Loucy (cell line): ENCODE measurements at regions not wholly inside any gene's neighbourhood (a gene's known extent, or its start where the extent isn't known, plus 50 kb on each side); places are given as distances from the start of the nearest gene placed in this dataset.

Experiments
- H2AFZ ChIP-seq: fragments of 200-600 bp; sonication (generic); 2 replicates; pipeline ENCODE4 v1.6.0; 2016; ENCODE audit warnings: antibody characterized with exemption, mild to moderate bottlenecking, low read length, moderate library complexity
- H3F3A ChIP-seq: fragments of 200-600 bp; 2 replicates; pipeline ENCODE4 v1.6.0; 2016; ENCODE audit warnings: antibody characterized with exemption, low read depth, mild to moderate bottlenecking
- H3K27me3 ChIP-seq: fragments of 200-600 bp; sonication (generic); 2 replicates; pipeline ENCODE4 v1.6.1; 2014; ENCODE audit warnings: low read length, mild to moderate bottlenecking; ENCODE audit not compliant: insufficient read depth, poor library complexity, severe bottlenecking
- H3K36me3 ChIP-seq: fragments of 200-600 bp; sonication (generic); 2 replicates; pipeline ENCODE4 v1.6.1; 2016; ENCODE audit warnings: low read length; ENCODE audit not compliant: insufficient read depth
- H3K4me1 ChIP-seq: fragments of 200-600 bp; sonication (generic); 2 replicates; pipeline ENCODE4 v1.5.1; 2014; ENCODE audit warnings: low read length, mild to moderate bottlenecking; ENCODE audit not compliant: insufficient read depth, poor library complexity, severe bottlenecking
- H3K4me2 ChIP-seq: fragments of 200-600 bp; sonication (generic); 2 replicates; pipeline ENCODE4 v1.6.0; 2014; ENCODE audit warnings: antibody characterized with exemption, low read length, low read depth, mild to moderate bottlenecking; ENCODE audit not compliant: poor library complexity, severe bottlenecking
- H3K4me3 ChIP-seq: fragments of 200-600 bp; sonication (generic); 2 replicates; pipeline ENCODE4 v1.5.1; 2014; ENCODE audit warnings: low read length, mild to moderate bottlenecking, mixed read lengths; ENCODE audit not compliant: poor library complexity, severe bottlenecking
- H3K79me2 ChIP-seq: fragments of 200-600 bp; sonication (generic); 2 replicates; pipeline ENCODE4 v1.6.1; 2014; ENCODE audit warnings: low read length; ENCODE audit not compliant: insufficient read depth
- H3K9ac ChIP-seq: fragments of 200-600 bp; sonication (generic); 2 replicates; pipeline ENCODE4 v1.6.0; 2014; ENCODE audit warnings: mild to moderate bottlenecking, low read depth, low read length, moderate library complexity; ENCODE audit not compliant: poor library complexity, severe bottlenecking
- H3K9me2 ChIP-seq: fragments of 200-600 bp; sonication (generic); replicated peaks from 2 replicates; pipeline ENCODE4 v1.6.1; 2016; ENCODE audit warnings: low read depth, low read length, mixed read lengths
- H3K9me3 ChIP-seq: fragments of 200-600 bp; sonication (generic); 2 replicates; pipeline ENCODE4 v1.6.1; 2014; ENCODE audit warnings: mild to moderate bottlenecking, antibody characterized with exemption, low read length, low read depth; ENCODE audit not compliant: insufficient read depth
- H4K20me1 ChIP-seq: fragments of 200-600 bp; sonication (generic); 2 replicates; pipeline ENCODE4 v1.6.0; 2014; ENCODE audit warnings: antibody characterized with exemption, low read length, mild to moderate bottlenecking; ENCODE audit not compliant: insufficient read depth, poor library complexity, severe bottlenecking
- EZH2phosphoT487 ChIP-seq: fragments of 200-600 bp; IDR thresholded peaks from 2 replicates; pipeline ENCODE4 v1.6.1; 2018; ENCODE audit warnings: antibody characterized with exemption, mild to moderate bottlenecking, moderate library complexity, borderline replicate concordance
- TF ChIP-seq, protein P1 (sequence below): fragments of 200-600 bp; sonication (generic); conservative IDR thresholded peaks from 2 replicates; pipeline ENCODE4 v1.5.1; 2014; ENCODE audit warnings: mild to moderate bottlenecking, antibody characterized with exemption, low read length

DNA sequence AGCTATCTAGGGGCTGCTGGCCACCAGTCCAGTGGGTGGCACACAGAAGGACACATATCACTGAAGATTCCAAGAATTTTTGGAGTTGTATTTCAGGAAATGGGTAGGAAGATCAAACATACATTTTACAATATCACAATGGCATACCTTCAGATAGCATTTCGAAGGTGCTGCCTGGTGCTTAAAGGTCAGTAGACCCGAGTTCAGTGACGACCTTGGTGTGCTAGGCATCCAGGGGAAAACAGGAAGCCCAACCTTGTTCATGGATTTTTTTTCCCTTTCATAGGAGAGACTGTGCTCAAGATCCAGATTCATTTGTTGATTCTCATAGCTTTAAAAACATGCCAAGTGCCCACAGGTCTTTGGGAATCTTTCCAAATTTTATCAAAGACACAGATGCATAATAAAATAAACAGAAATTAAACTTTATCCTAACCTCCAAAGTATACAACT lies 51.0 kb upstream of the RCBTB2 start:
- H3K4me2 ChIP-seq, result no peak overlapping the region
- no peaks in the 10 kb centered on the region for H3K27me3 ChIP-seq
- no peak overlapping the region for H3K9ac ChIP-seq
- no peaks in the 10 kb centered on the region for H4K20me1 ChIP-seq
- H2AFZ ChIP-seq, result no peak overlapping the region
- H3K79me2 ChIP-seq, result no peaks in the 10 kb centered on the region
- H3K36me3 ChIP-seq, result no peaks in the 10 kb centered on the region
- H3K9me2 ChIP-seq, result no peaks in the 10 kb centered on the region
- H3K9me3 ChIP-seq, result no peaks in the 10 kb centered on the region
- H3K4me3 ChIP-seq, result no peak overlapping the region
- H3F3A ChIP-seq, result no peaks in the 10 kb centered on the region
- TF ChIP-seq, protein P1, sequence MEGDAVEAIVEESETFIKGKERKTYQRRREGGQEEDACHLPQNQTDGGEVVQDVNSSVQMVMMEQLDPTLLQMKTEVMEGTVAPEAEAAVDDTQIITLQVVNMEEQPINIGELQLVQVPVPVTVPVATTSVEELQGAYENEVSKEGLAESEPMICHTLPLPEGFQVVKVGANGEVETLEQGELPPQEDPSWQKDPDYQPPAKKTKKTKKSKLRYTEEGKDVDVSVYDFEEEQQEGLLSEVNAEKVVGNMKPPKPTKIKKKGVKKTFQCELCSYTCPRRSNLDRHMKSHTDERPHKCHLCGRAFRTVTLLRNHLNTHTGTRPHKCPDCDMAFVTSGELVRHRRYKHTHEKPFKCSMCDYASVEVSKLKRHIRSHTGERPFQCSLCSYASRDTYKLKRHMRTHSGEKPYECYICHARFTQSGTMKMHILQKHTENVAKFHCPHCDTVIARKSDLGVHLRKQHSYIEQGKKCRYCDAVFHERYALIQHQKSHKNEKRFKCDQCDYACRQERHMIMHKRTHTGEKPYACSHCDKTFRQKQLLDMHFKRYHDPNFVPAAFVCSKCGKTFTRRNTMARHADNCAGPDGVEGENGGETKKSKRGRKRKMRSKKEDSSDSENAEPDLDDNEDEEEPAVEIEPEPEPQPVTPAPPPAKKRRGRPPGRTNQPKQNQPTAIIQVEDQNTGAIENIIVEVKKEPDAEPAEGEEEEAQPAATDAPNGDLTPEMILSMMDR, result no peak
- TF ChIP-seq EZH2phosphoT487, result no peak
- H3K4me1 ChIP-seq, result peaks cover 35% of the 10 kb centered on the region

DNA sequence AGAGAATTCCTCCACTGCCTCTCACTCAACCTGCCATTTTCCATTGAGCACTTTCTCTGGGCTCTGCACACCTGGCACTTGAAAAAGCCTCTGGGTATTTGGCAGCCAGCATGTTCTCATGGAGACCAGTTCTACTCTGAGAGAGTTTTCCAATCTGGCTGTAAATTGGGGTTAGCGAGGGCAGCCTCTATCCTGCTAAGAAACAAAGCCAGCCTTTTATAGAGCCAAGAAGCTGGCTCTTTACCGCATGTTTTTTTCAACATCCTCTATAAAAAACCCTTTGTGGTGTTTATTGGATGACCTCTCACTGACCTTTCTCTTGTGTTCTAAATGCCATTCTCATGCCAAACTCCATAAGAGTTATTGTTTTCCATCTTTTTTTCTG lies 52.6 kb upstream of the RCBTB2 start:
- peak overlapping the region; percentile 27 for H3K4me2 ChIP-seq
- no peaks in the 10 kb centered on the region for H3F3A ChIP-seq
- H3K9me2 ChIP-seq, result no peaks in the 10 kb centered on the region
- no peaks in the 10 kb centered on the region for H3K27me3 ChIP-seq
- TF ChIP-seq, protein P1, result no peak
- no peak for TF ChIP-seq EZH2phosphoT487
- H3K4me1 ChIP-seq, result peaks cover 33% of the 10 kb centered on the region
- H3K36me3 ChIP-seq, result no peaks in the 10 kb centered on the region
- no peaks in the 10 kb centered on the region for H3K79me2 ChIP-seq
- H3K9me3 ChIP-seq, result no peaks in the 10 kb centered on the region
- no peak overlapping the region for H3K4me3 ChIP-seq
- H3K9ac ChIP-seq, result no peak overlapping the region
- H2AFZ ChIP-seq, result no peak overlapping the region
- no peaks in the 10 kb centered on the region for H4K20me1 ChIP-seq

DNA sequence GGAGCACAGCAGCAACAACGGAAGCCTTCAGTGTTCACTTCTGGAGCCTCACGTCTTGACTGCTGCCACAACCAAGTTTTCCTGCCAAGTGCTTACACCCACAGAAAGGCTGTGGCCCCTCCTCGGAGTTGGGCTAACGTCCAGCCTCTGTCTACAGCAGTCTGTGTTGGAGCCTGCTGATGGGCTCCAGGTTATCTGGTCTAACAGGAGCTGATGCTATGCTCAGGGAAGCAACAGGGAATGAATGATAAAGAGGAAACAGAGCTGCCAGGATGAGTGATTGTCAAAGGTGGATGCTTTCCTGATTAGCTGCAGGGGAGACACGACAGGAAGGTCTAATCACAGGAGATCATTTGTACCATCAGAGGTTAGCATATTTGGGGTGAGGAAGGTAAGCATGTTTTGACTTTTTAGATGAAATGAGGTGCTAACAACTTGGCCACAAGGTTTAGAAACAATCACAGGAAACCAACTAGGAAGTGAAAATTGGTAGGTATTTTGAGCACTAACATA lies 53.8 kb upstream of the RCBTB2 start:
- Histone ChIP-seq H3K9me3 (no peaks in the 10 kb centered on the region), H3K27me3 (no peaks in the 10 kb centered on the region), H3K9ac (no peak overlapping the region), H3K4me1 (peaks cover 31% of the 10 kb centered on the region), H3F3A (no peaks in the 10 kb centered on the region), H2AFZ (no peak overlapping the region), H3K79me2 (no peaks in the 10 kb centered on the region), H4K20me1 (no peaks in the 10 kb centered on the region), H3K9me2 (no peaks in the 10 kb centered on the region), H3K36me3 (no peaks in the 10 kb centered on the region), H3K4me3 (no peak overlapping the region), H3K4me2 (peak overlapping the region; percentile 21)
- TF ChIP-seq, protein P1, result no peak
- TF ChIP-seq EZH2phosphoT487, result no peak
